ENCODE measurements at regions not wholly inside any gene's neighbourhood (a gene's known extent, or its start where the extent isn't known, plus 50 kb on each side); places are given as distances from the start of the nearest gene placed in this dataset.

DNA sequence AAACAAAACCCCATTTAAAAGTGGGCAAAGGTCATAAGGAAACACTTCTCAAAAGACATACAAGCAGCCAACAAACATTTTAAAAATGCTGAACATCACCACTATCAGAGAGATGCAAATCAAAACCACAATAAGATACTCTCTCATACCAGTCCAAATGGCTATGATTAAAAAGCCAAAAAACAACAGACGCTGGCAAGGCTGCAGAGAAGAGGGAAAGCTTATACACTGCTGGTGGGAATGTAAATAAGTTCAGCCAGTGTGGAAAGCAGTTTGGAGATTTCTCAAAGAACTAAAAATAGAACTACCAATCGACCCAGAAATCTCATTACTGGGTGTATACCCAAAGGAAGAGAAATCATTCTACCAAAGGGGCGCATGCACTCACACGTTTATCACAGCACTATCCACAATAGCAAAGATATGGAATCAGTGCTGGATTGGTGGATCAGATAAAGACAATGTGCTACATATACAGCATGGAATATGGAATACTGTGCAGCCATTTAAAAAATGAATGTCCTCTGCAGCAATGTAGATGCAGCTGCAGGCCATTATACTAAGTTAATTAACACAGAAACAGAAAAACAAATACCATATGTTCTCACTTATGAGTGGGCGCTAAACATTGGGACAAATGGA is 102.1 kb upstream of the DAAM1 start:
- Mint-ChIP-seq H3K9me3 (no peaks in the 10 kb centered on the region), H3K36me3 (ENCODE audit: low read depth) (no peaks in the 10 kb centered on the region), H3K4me3 (no peak overlapping the region), H3K4me1 (peaks cover 48% of the 10 kb centered on the region), H3K27me3 (ENCODE audit: low read depth) (no peaks in the 10 kb centered on the region), H3K27ac (peak overlapping the region; percentile 15 to 81 (median 72))
- TF ChIP-seq, protein P1, sequence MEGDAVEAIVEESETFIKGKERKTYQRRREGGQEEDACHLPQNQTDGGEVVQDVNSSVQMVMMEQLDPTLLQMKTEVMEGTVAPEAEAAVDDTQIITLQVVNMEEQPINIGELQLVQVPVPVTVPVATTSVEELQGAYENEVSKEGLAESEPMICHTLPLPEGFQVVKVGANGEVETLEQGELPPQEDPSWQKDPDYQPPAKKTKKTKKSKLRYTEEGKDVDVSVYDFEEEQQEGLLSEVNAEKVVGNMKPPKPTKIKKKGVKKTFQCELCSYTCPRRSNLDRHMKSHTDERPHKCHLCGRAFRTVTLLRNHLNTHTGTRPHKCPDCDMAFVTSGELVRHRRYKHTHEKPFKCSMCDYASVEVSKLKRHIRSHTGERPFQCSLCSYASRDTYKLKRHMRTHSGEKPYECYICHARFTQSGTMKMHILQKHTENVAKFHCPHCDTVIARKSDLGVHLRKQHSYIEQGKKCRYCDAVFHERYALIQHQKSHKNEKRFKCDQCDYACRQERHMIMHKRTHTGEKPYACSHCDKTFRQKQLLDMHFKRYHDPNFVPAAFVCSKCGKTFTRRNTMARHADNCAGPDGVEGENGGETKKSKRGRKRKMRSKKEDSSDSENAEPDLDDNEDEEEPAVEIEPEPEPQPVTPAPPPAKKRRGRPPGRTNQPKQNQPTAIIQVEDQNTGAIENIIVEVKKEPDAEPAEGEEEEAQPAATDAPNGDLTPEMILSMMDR (IDR thresholded peaks at IDR 0.05; ENCODE audit: unreplicated experiment in 3 of 3), result no peak

- no peak overlapping the region for H3K4me3 Mint-ChIP-seq
- no peaks in the 10 kb centered on the region for H3K27me3 Mint-ChIP-seq (ENCODE audit: low read depth)
- H3K27ac Mint-ChIP-seq, result peak overlapping the region in 1 of 3 experiments; percentile 81
Observed at GRCh38 chr14:59087240-59087639, 101.2 kb upstream of the DAAM1 start.

GRCh38 chr14:59087711-59088110 is 100.8 kb upstream of the DAAM1 start:
- TF ChIP-seq, protein P1 (IDR thresholded peaks at IDR 0.05; ENCODE audit: unreplicated experiment in 3 of 3), result no peak
- H3K27me3 Mint-ChIP-seq (ENCODE audit: low read depth), result no peaks in the 10 kb centered on the region
- H3K27ac Mint-ChIP-seq, result no peak overlapping the region
- no peak overlapping the region for H3K4me3 Mint-ChIP-seq
- no peaks in the 10 kb centered on the region for H3K36me3 Mint-ChIP-seq (ENCODE audit: low read depth)
- no peaks in the 10 kb centered on the region for H3K9me3 Mint-ChIP-seq
- peaks cover 52% of the 10 kb centered on the region for H3K4me1 Mint-ChIP-seq

More at GRCh38 chr14:59087240-59087639, 101.2 kb upstream of the DAAM1 start:
- TF ChIP-seq, protein P1 (IDR thresholded peaks at IDR 0.05; ENCODE audit: unreplicated experiment in 3 of 3), result no peak
- no peaks in the 10 kb centered on the region for H3K36me3 Mint-ChIP-seq (ENCODE audit: low read depth)
- peaks cover 50% of the 10 kb centered on the region for H3K4me1 Mint-ChIP-seq
- H3K9me3 Mint-ChIP-seq, result no peaks in the 10 kb centered on the region

DNA sequence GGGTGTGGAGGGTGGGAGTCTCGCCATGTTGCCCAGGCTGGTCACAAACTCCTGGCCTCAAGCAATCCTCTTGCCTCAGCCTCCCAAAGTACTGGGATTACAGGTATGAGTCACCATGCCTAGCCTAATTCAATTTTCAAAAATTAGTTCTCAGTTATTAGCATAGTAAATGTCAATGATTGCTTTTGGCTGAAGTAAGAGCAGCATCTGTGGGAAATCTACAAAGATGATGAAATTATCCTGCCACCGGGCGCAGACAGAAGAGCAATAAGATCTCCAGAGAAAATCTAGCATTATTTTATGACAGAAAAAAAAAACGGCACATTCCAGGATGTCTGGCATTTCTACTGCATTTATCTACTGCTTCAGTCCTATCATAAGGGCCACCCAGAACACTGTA is 97.9 kb upstream of the DAAM1 start:
- TF ChIP-seq, protein P1 (IDR thresholded peaks at IDR 0.05; ENCODE audit: unreplicated experiment in 3 of 3), result no peak
- Mint-ChIP-seq H3K4me3 (no peak overlapping the region), H3K27ac (peak overlapping the region in 1 of 3 experiments; percentile 50), H3K27me3 (ENCODE audit: low read depth) (no peaks in the 10 kb centered on the region), H3K36me3 (ENCODE audit: low read depth) (no peaks in the 10 kb centered on the region), H3K9me3 (no peaks in the 10 kb centered on the region), H3K4me1 (peaks cover 41% of the 10 kb centered on the region)

DNA sequence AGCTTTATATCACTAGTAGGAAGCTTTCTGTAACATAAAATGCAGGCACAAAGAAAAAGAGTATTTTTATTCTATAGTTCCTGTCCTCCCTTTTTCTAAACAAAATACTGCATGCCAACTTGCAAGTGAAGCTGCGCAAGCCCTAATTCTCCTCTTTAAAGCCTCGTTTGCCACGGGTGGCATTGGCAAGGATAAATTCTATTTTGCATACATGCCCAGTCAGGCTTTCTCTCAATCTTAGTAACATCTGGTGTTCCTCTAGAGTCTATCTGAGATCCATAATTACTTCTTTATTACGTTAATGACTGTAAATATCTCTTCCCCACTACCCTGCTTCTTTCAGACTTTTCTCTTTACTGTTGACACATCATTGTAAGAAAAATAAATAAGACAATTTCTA is 97.1 kb upstream of the DAAM1 start:
- peaks cover 35% of the 10 kb centered on the region for H3K4me1 Mint-ChIP-seq
- peak overlapping the region in 2 of 3 experiments; percentile 5 to 50 for H3K27ac Mint-ChIP-seq
- TF ChIP-seq, protein P1 (IDR thresholded peaks at IDR 0.05; ENCODE audit: unreplicated experiment in 3 of 3), result no peak
- H3K9me3 Mint-ChIP-seq, result no peaks in the 10 kb centered on the region
- no peak overlapping the region for H3K4me3 Mint-ChIP-seq
- H3K27me3 Mint-ChIP-seq (ENCODE audit: low read depth), result no peaks in the 10 kb centered on the region
- H3K36me3 Mint-ChIP-seq (ENCODE audit: low read depth), result no peaks in the 10 kb centered on the region

GRCh38 chr14:59091976-59092375 is 96.5 kb upstream of the DAAM1 start:
- TF ChIP-seq, protein P1 (IDR thresholded peaks at IDR 0.05; ENCODE audit: unreplicated experiment in 3 of 3), result no peak
- H3K36me3 Mint-ChIP-seq (ENCODE audit: low read depth), result no peaks in the 10 kb centered on the region

More at GRCh38 chr14:59091976-59092375, 96.5 kb upstream of the DAAM1 start:
- peaks cover 29% of the 10 kb centered on the region for H3K4me1 Mint-ChIP-seq
- H3K4me3 Mint-ChIP-seq, result no peak overlapping the region
- H3K27me3 Mint-ChIP-seq (ENCODE audit: low read depth), result no peaks in the 10 kb centered on the region
- H3K9me3 Mint-ChIP-seq, result no peaks in the 10 kb centered on the region
- peak overlapping the region in 1 of 3 experiments; percentile 50 for H3K27ac Mint-ChIP-seq
